Uterus (tissue), 2 donors: ENCODE measurements at regions not wholly inside any gene's neighbourhood (a gene's known extent, or its start where the extent isn't known, plus 50 kb on each side); places are given as distances from the start of the nearest gene placed in this dataset.

Experiments
- POLR2A ChIP-seq, 2 donors: fragments of 450-650 bp; IDR thresholded peaks; one replicate each; pipeline ENCODE4 v1.6.1; 2016; ENCODE audit warnings: antibody characterized with exemption in 2 of 2, mild to moderate bottlenecking in 1 of 2, moderate library complexity in 1 of 2
- TF ChIP-seq, protein P1 (sequence below), 4 experiments: fragments of 200-600 bp in 2 of 4; fragments of 450-650 bp in 2 of 4; sonication (generic) in 2 of 4; IDR thresholded peaks; one replicate each; pipeline ENCODE4 v1.5.1; 2016 to 2019; ENCODE audit warnings: antibody characterized with exemption in 4 of 4, mild to moderate bottlenecking in 2 of 4, moderate library complexity in 1 of 4

DNA sequence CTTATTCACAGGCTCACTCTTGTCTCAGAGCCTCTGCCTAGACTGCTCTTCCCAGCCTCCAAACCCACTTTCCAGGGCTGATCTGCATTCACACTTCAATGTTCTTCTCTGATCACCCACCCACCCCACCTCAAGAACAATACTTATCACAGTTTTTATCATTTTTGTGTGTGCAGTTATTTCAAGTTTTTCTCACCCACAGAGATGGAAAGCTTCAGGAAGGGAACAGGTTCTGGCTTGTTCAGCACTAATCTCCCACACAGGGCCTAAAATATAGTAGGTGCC, 160.9 kb downstream of the MRPL14 start:
- TF ChIP-seq POLR2A (IDR thresholded peaks at IDR 0.05) = no peak
- TF ChIP-seq, protein P1, sequence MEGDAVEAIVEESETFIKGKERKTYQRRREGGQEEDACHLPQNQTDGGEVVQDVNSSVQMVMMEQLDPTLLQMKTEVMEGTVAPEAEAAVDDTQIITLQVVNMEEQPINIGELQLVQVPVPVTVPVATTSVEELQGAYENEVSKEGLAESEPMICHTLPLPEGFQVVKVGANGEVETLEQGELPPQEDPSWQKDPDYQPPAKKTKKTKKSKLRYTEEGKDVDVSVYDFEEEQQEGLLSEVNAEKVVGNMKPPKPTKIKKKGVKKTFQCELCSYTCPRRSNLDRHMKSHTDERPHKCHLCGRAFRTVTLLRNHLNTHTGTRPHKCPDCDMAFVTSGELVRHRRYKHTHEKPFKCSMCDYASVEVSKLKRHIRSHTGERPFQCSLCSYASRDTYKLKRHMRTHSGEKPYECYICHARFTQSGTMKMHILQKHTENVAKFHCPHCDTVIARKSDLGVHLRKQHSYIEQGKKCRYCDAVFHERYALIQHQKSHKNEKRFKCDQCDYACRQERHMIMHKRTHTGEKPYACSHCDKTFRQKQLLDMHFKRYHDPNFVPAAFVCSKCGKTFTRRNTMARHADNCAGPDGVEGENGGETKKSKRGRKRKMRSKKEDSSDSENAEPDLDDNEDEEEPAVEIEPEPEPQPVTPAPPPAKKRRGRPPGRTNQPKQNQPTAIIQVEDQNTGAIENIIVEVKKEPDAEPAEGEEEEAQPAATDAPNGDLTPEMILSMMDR (IDR thresholded peaks at IDR 0.05) = no peak
